GM23338 (cell line): ENCODE measurements at regions not wholly inside any gene's neighbourhood (a gene's known extent, or its start where the extent isn't known, plus 50 kb on each side); places are given as distances from the start of the nearest gene placed in this dataset.

Experiments
- ATAC-seq: fragments of 200-7000 bp; cut with Tn5 transposase; 3 replicates; pipeline ENCODE4 v1.9.1; 2020
- DNase-seq: peaks from one replicate; pipeline ENCODE4 v3.0.0-alpha.2; 2015; ENCODE audit warnings: low spot score
- H2AFZ ChIP-seq: fragments of 200-600 bp; sonication (generic); 2 replicates; pipeline ENCODE4 v1.8.0; 2016; ENCODE audit warnings: antibody characterized with exemption, mild to moderate bottlenecking, moderate library complexity
- H3F3A ChIP-seq: fragments of 200-600 bp; sonication (generic); replicated peaks from 2 replicates; pipeline ENCODE4 v1.8.0; 2017; ENCODE audit warnings: antibody characterized with exemption, mixed run types, low read depth
- H3K27ac ChIP-seq: fragments of 200-600 bp; sonication (generic); 2 replicates; pipeline ENCODE4 v1.6.1; 2016; ENCODE audit warnings: low read depth
- H3K27me3 ChIP-seq: fragments of 200-600 bp; sonication (generic); 2 replicates; pipeline ENCODE4 v1.8.0; 2016; ENCODE audit warnings: mild to moderate bottlenecking, mixed run types, moderate library complexity; ENCODE audit not compliant: insufficient read depth
- H3K36me3 ChIP-seq: fragments of 200-600 bp; sonication (generic); 2 replicates; pipeline ENCODE4 v1.8.0; 2016; ENCODE audit warnings: mild to moderate bottlenecking; ENCODE audit not compliant: insufficient read depth
- H3K4me1 ChIP-seq: fragments of 200-600 bp; sonication (generic); 2 replicates; pipeline ENCODE4 v1.8.0; 2016; ENCODE audit warnings: mild to moderate bottlenecking, moderate library complexity; ENCODE audit not compliant: insufficient read depth
- H3K4me2 ChIP-seq: fragments of 200-600 bp; sonication (generic); 2 replicates; pipeline ENCODE4 v1.7.1; 2017; ENCODE audit warnings: mixed run types
- H3K4me3 ChIP-seq: fragments of 200-600 bp; sonication (generic); 2 replicates; pipeline ENCODE4 v1.6.1; 2016; ENCODE audit warnings: mixed run types
- H3K79me2 ChIP-seq: fragments of 200-600 bp; sonication (generic); replicated peaks from 2 replicates; pipeline ENCODE4 v1.8.0; 2017; ENCODE audit warnings: mild to moderate bottlenecking; ENCODE audit not compliant: insufficient read depth
- H3K9me2 ChIP-seq: fragments of 200-600 bp; sonication (generic); 2 replicates; pipeline ENCODE4 v1.8.0; 2017; ENCODE audit not compliant: insufficient read depth
- H4K20me1 ChIP-seq: fragments of 200-600 bp; sonication (generic); replicated peaks from 2 replicates; pipeline ENCODE4 v1.8.0; 2017; ENCODE audit warnings: mild to moderate bottlenecking; ENCODE audit not compliant: insufficient read depth
- H3K27ac Mint-ChIP-seq: 2 replicates; pipeline ENCODE4 v1.8.0; 2020; ENCODE audit warnings: inconsistent platforms, mild to moderate bottlenecking, moderate library complexity, mixed read lengths
- H3K27me3 Mint-ChIP-seq: 3 replicates; pipeline ENCODE4 v1.8.0; 2022; ENCODE audit warnings: low read depth, mild to moderate bottlenecking, moderate library complexity, mixed read lengths, inconsistent platforms; ENCODE audit not compliant: insufficient read depth, poor library complexity
- H3K36me3 Mint-ChIP-seq: 3 replicates; pipeline ENCODE4 v1.8.0; 2021; ENCODE audit warnings: low read depth, mild to moderate bottlenecking, inconsistent platforms, moderate library complexity, mixed read lengths
- H3K4me1 Mint-ChIP-seq: 3 replicates; pipeline ENCODE4 v1.8.0; 2020; ENCODE audit warnings: mild to moderate bottlenecking, inconsistent platforms, mixed read lengths
- H3K4me3 Mint-ChIP-seq: 3 replicates; pipeline ENCODE4 v1.8.0; 2021; ENCODE audit warnings: moderate library complexity, mild to moderate bottlenecking, inconsistent platforms, mixed read lengths
- H3K9me3 Mint-ChIP-seq: 3 replicates; pipeline ENCODE4 v1.8.0; 2020; ENCODE audit warnings: moderate library complexity, mild to moderate bottlenecking, inconsistent platforms, mixed read lengths
- REST ChIP-seq: IDR thresholded peaks from one replicate; pipeline ENCODE4 v1.6.1; 2018; ENCODE audit warnings: antibody characterized with exemption; ENCODE audit not compliant: unreplicated experiment
- ZNF462 ChIP-seq: fragments of 250-450 bp; sonication (Bioruptor Pico); IDR thresholded peaks from 2 replicates; pipeline ENCODE4 v1.5.0; 2020; ENCODE audit warnings: mild to moderate bottlenecking, moderate library complexity

- TF ChIP-seq REST (no peak), ZNF462 (no peak)
Measured at GRCh38 chr1:216814576-216815259, 91.5 kb upstream of the ESRRG start (continued).

GRCh38 chr1:216812966-216813365 lies 89.7 kb upstream of the ESRRG start:
- H3K36me3 Mint-ChIP-seq = no peaks in the 10 kb centered on the region
- H3K9me3 Mint-ChIP-seq = no peaks in the 10 kb centered on the region
- no peak overlapping the region for H3K27ac ChIP-seq
- no peaks in the 10 kb centered on the region for H3F3A ChIP-seq
- no peaks in the 10 kb centered on the region for H3K36me3 ChIP-seq
- no peak overlapping the region for H3K4me2 ChIP-seq
- H3K4me3 ChIP-seq = no peak overlapping the region
- no peaks in the 10 kb centered on the region for H3K27me3 ChIP-seq
- H3K27ac Mint-ChIP-seq = no peak overlapping the region
- peaks cover 25% of the 10 kb centered on the region for H3K4me1 Mint-ChIP-seq
- H3K4me3 Mint-ChIP-seq = no peak overlapping the region
- no peaks in the 10 kb centered on the region for H3K79me2 ChIP-seq
- no peak overlapping the region for H2AFZ ChIP-seq
- no peaks in the 10 kb centered on the region for H3K9me2 ChIP-seq
- no peaks in the 10 kb centered on the region for H4K20me1 ChIP-seq
- H3K4me1 ChIP-seq = peaks cover 41% of the 10 kb centered on the region
- H3K27me3 Mint-ChIP-seq = no peaks in the 10 kb centered on the region
- DNase-seq (no peak), ATAC-seq (no peak)
- no peak for TF ChIP-seq REST
